ENCODE measurements at regions not wholly inside any gene's neighbourhood (a gene's known extent, or its start where the extent isn't known, plus 50 kb on each side); places are given as distances from the start of the nearest gene placed in this dataset.

DNA sequence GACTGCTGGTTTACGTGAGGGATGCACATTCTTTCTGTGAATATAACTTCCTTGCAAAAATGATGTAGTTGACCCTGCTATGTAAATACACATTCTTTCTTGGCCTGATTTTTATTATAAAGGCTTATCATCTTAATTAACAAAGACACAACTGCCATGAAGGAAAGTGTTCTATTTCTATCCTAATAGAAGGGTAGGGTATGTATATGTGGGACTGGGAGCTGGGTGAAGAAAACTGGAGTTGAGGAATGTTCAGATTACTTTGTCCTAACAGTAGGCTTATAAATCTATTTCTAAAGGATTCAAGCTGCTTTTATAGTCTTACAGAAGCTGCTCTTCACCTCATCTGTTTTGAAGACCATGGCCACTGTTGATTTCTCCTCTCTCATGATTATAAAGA, 76.5 kb upstream of the RGS17 start:
- no peak for DNase-seq

DNA sequence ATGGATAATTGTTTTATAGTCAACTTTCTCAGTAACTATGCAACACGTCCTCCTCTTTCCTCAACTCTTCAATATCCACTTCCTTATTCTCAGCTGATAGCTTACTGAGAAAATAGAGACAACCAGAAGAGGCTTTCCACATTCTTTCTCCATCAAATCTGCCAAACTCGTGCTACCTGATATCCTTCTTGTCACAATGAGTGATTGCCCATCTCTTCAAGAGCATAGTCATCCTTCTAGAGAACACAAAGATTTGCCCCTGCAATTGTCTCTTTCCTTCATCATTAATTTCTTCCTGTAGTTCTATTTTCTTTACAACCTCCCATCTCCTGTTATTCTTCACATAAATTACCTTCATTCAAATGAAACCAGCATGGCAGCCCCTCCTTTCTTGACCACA, 75.9 kb upstream of the RGS17 start:
- no peak for DNase-seq

DNA sequence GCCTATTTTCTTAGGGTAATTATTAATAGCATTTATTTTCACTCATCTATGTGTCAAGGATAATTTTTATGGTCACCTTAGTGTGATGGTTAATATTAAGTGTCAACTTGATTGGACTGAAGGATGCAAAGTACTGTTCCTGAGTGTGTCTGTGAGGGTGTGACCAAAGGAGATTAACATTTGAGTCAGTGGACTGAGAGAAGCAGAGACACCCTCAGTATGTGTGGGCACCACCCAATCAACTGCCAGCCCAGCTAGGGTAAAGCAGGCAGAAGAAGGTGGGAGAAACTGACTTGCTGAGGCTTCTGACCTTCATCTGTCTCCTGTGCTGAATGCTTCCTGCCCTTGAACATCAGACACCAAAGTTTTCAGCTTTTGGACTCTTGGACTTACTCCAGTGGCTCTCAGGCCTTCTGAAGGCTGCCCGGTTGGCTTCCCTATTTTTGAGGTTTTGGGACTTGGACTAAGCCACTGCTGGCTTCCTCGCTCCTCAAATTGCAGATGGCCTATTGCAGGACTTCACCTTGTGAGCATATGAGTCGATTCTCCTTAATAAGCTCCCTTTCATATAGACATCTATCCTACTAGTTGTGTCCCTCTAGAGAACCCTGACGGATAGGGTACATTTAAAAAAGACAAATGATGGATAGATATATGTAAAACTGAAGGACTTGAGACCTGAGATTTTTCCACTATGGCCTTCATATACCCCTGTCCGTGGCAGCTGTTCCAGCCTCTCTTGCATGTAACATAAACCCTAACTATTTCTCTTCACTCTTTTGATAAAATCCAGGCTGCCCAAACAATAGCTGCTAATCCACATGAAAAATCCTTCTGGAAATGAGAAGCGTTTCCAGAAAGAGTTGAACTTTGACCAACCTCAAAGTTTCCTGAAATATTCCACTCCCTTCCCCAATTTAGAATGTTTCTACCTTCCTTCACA, 62.1 kb upstream of the RGS17 start:
- no peak for DNase-seq

DNA sequence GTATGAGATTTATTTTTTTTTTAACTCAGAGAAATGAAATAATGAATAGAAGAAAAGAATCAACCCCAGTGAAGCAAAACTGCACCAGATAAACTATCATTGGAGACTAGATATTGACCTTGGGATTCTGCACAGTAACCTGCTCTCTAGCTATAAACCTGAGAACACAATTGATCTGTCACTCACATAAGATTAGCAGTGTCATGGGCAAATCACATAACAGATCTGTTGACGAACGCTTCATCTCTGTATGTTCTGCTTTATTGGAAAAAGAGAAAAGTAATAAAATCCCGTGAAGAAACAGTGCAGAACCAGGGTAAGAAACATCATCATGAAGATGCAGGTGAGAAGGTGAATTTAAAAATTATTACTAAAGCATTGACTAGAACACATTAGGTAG, 52.8 kb upstream of the RGS17 start:
- no peak for DNase-seq

All from stimulated activated CD8-positive, alpha-beta memory T cell treated with anti-CD3 and anti-CD28 coated beads, Interleukin-4, amount 100 ng/mL, for 48 hours (primary cell).